HG02884 (cell line): ENCODE measurements at regions not wholly inside any gene's neighbourhood (a gene's known extent, or its start where the extent isn't known, plus 50 kb on each side); places are given as distances from the start of the nearest gene placed in this dataset.

Experiments used
- ATAC-seq: cut with Tn5 transposase; IDR thresholded peaks from one replicate; pipeline ENCODE4 v1.9.1; 2021; ENCODE audit warnings: mild to moderate bottlenecking, moderate library complexity; ENCODE audit not compliant: unreplicated experiment

GRCh38 chr3:42037318-42037945 lies 53.7 kb upstream of the TRAK1 start:
- ATAC-seq: no peak

- ATAC-seq: peak; percentile 52
Observed at GRCh38 chr3:42036483-42036823, 54.7 kb upstream of the TRAK1 start.

- ATAC-seq: peak; percentile 27
Observed at GRCh38 chr3:42035816-42036482, 55.2 kb upstream of the TRAK1 start.

- no peak for ATAC-seq
Observed at GRCh38 chr3:42035007-42035406, 56.1 kb upstream of the TRAK1 start.

- no peak for ATAC-seq
Observed at GRCh38 chr3:42033741-42034140, 57.4 kb upstream of the TRAK1 start.

GRCh38 chr3:42032693-42033349 lies 58.3 kb upstream of the TRAK1 start:
- ATAC-seq: no peak

GRCh38 chr3:42031808-42032480 lies 59.2 kb upstream of the TRAK1 start:
- no peak for ATAC-seq

GRCh38 chr3:42028474-42028873 lies 62.7 kb upstream of the TRAK1 start:
- no peak for ATAC-seq

- ATAC-seq: no peak
Observed at GRCh38 chr3:42027571-42027970, 63.6 kb upstream of the TRAK1 start.

GRCh38 chr3:42025370-42026138 lies 63.7 kb upstream of the ULK4 start:
- peak; percentile 51 for ATAC-seq

GRCh38 chr3:42024591-42025351 lies 62.9 kb upstream of the ULK4 start:
- no peak for ATAC-seq

- no peak for ATAC-seq
Observed at GRCh38 chr3:42023380-42023779, 61.5 kb upstream of the ULK4 start.

- ATAC-seq: no peak
Observed at GRCh38 chr3:42022355-42022754, 60.5 kb upstream of the ULK4 start.

- ATAC-seq: no peak
Observed at GRCh38 chr3:42020684-42021307, 58.9 kb upstream of the ULK4 start.

GRCh38 chr3:42019953-42020260 lies 58.0 kb upstream of the ULK4 start:
- ATAC-seq: no peak

GRCh38 chr3:42019144-42019952 lies 57.4 kb upstream of the ULK4 start:
- ATAC-seq: no peak

GRCh38 chr3:42014921-42015533 lies 53.1 kb upstream of the ULK4 start:
- ATAC-seq: no peak

GRCh38 chr3:42014458-42014920 lies 52.6 kb upstream of the ULK4 start:
- no peak for ATAC-seq
